Activated CD8-positive, alpha-beta T cell treated with anti-CD3 and anti-CD28 coated beads for 36 hours (primary cell): ENCODE measurements at regions not wholly inside any gene's neighbourhood (a gene's known extent, or its start where the extent isn't known, plus 50 kb on each side); places are given as distances from the start of the nearest gene placed in this dataset.

Experiments
- ATAC-seq: fragments of 200-7000 bp; cut with Tn5 transposase; one replicate; pipeline ENCODE4 v1.10.0; 2021; ENCODE audit warnings: mild to moderate bottlenecking, moderate library complexity
- CTCF ChIA-PET: fragments of 350-600 bp; sonication (Branson Sonifier 250); formaldehyde crosslinking; loops from one replicate; lab custom pipeline; 2021; ENCODE audit warnings: antibody characterized with exemption; lab: Charles Lee
- POLR2A ChIA-PET: fragments of 350-600 bp; sonication (Branson Sonifier 250); formaldehyde crosslinking; loops from one replicate; lab custom pipeline; 2021; ENCODE audit warnings: antibody characterized with exemption; lab: Charles Lee
- DNase-seq: peaks from one replicate; pipeline ENCODE4 v3.0.0-alpha.2; 2020
- H3K27ac Mint-ChIP-seq: one replicate; pipeline ENCODE4 v1.8.0; 2021; ENCODE audit warnings: mild to moderate bottlenecking, mixed read lengths
- H3K27me3 Mint-ChIP-seq: one replicate; pipeline ENCODE4 v1.8.0; 2021; ENCODE audit warnings: mixed read lengths
- H3K36me3 Mint-ChIP-seq: one replicate; pipeline ENCODE4 v1.8.0; 2021; ENCODE audit warnings: low read depth, mixed read lengths
- H3K4me1 Mint-ChIP-seq: one replicate; pipeline ENCODE4 v1.8.0; 2021; ENCODE audit warnings: low read depth, mixed read lengths
- H3K4me3 Mint-ChIP-seq: one replicate; pipeline ENCODE4 v1.8.0; 2021; ENCODE audit warnings: mild to moderate bottlenecking, moderate library complexity, mixed read lengths
- H3K9me3 Mint-ChIP-seq: one replicate; pipeline ENCODE4 v1.8.0; 2021; ENCODE audit warnings: mixed read lengths
- CTCF ChIP-seq: fragments of 200-600 bp; IDR thresholded peaks from one replicate; pipeline ENCODE4 v1.8.0; 2022; ENCODE audit warnings: antibody characterized with exemption, mild to moderate bottlenecking
- intact Hi-C: fragments of 100-400 bp; cut with micrococcal nuclease; formaldehyde crosslinking; loops from one replicate; pipeline ENCODE4 v1.10.0; 2022

GRCh38 chr16:9254863-9255262 lies 163.4 kb downstream of the HAPSTR1 start:
- POLR2A ChIA-PET = no interaction called here
- intact Hi-C loops = no loop called here
- H3K36me3 Mint-ChIP-seq = no peaks in the 10 kb centered on the region
- DNase-seq (no peak), ATAC-seq (no peak)
- H3K27me3 Mint-ChIP-seq = peaks cover 25% of the 10 kb centered on the region
- TF ChIP-seq CTCF = no peak
- CTCF ChIA-PET = interaction anchor here (1.3 to 2.2 kb wide), 2 partner anchors 10 to 21 kb away, joined by 5 to 9 read pairs; no protein-coding TSS in a partner anchor
- H3K27ac Mint-ChIP-seq = no peak overlapping the region
- no peak overlapping the region for H3K4me3 Mint-ChIP-seq
- no peaks in the 10 kb centered on the region for H3K4me1 Mint-ChIP-seq
- H3K9me3 Mint-ChIP-seq = no peaks in the 10 kb centered on the region

DNA sequence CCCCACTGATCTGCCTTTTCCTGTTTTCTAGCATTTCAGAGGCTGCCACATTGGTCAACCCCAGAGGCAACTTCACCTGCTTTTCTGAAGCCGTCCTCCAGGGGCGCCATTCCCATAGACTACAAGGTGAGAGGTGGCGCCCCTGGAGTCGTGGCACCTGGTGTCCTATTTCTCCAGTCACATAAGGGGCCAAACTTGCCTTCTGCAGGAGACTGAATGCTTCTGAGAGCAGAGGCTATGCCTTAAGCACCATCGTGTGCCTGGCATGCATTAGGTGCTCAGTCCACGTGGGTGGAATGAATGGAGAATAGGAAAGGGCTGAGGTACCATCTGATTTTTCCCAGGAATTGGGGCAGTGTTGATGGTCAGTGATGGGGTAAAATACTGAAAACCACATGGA lies 164.8 kb downstream of the HAPSTR1 start:
- peak; percentile 80 for TF ChIP-seq CTCF
- no peaks in the 10 kb centered on the region for H3K36me3 Mint-ChIP-seq
- ChIA-PET CTCF (interaction anchor here (0.6 to 5.2 kb wide), 9 partner anchors 9 to 785 kb away, joined by 3 to 35 read pairs (median 4); no protein-coding TSS in a partner anchor), POLR2A (no interaction called here)
- H3K9me3 Mint-ChIP-seq = no peaks in the 10 kb centered on the region
- no peaks in the 10 kb centered on the region for H3K4me1 Mint-ChIP-seq
- intact Hi-C loops = no loop called here
- H3K27me3 Mint-ChIP-seq = peaks cover 25% of the 10 kb centered on the region
- DNase-seq = peak; percentile 64
- no peak overlapping the region for H3K4me3 Mint-ChIP-seq
- no peak overlapping the region for H3K27ac Mint-ChIP-seq
- ATAC-seq = no peak

- H3K4me1 Mint-ChIP-seq = no peaks in the 10 kb centered on the region
- ATAC-seq (no peak), DNase-seq (no peak)
- ChIA-PET CTCF (interaction anchor here (0.8 to 5.2 kb wide), 8 partner anchors 12 to 923 kb away, joined by 3 to 35 read pairs (median 6); no protein-coding TSS in a partner anchor), POLR2A (interaction anchor here (1.7 kb wide), 1 partner anchor 23 kb away, joined by 4 read pairs; no protein-coding TSS in a partner anchor)
- no peak overlapping the region for H3K27ac Mint-ChIP-seq
- peaks cover 15% of the 10 kb centered on the region for H3K27me3 Mint-ChIP-seq
- no peaks in the 10 kb centered on the region for H3K36me3 Mint-ChIP-seq
- no peak overlapping the region for H3K4me3 Mint-ChIP-seq
- intact Hi-C loops = no loop called here
- TF ChIP-seq CTCF = no peak
- no peaks in the 10 kb centered on the region for H3K9me3 Mint-ChIP-seq
Measured at GRCh38 chr16:9257843-9258242, 166.4 kb downstream of the HAPSTR1 start.

- DNase-seq (peak; percentile 46), ATAC-seq (no peak)
- ChIA-PET CTCF (interaction anchor here (0.6 to 5.2 kb wide), 13 partner anchors 11 to 924 kb away, joined by 3 to 35 read pairs (median 4); partner anchors contain the start of gene GRIN2A), POLR2A (interaction anchor here (0.5 to 1.7 kb wide), 3 partner anchors 22 to 905 kb away, joined by 3 to 4 read pairs (median 3); no protein-coding TSS in a partner anchor)
- no peaks in the 10 kb centered on the region for H3K4me1 Mint-ChIP-seq
- intact Hi-C loops = no loop called here
- H3K36me3 Mint-ChIP-seq = no peaks in the 10 kb centered on the region
- no peak overlapping the region for H3K27ac Mint-ChIP-seq
- H3K9me3 Mint-ChIP-seq = no peaks in the 10 kb centered on the region
- no peak overlapping the region for H3K4me3 Mint-ChIP-seq
- TF ChIP-seq CTCF = peak; percentile 74
- H3K27me3 Mint-ChIP-seq = peaks cover 14% of the 10 kb centered on the region
Measured at GRCh38 chr16:9258423-9259051, 167.1 kb downstream of the HAPSTR1 start.

DNA sequence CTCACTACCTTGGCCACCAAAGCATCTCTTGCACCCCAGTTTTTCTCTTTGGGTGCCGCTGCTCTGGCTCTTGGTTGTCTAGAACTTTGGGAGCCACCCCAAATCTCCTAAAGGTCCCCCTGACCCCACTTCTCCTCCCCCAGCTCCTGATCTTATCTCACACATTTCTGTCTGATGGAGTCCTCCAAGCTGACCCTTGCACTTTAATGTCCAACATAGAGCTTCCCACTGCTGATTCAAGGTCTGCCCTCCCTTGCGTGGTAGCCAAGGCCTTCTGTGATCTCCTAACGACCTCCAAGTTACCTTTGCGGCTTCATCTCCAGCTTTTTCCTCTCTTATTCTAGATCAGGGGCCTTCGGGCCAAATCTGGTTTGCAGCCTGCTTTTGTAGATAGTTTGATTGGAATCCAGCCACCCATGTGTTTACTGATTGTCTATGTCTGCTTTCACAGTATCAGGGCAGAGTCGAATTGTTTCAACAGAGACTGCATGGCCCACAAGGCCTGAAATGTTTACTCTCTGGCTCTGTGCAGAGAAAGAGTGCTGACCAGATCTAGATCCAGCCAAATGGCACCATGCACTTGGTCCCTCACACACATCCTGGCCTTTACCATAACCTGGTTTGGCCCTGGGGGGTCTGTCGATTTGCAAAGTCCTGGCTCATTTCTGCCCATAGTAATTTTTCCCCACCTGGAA lies 168.6 kb downstream of the HAPSTR1 start:
- POLR2A ChIA-PET = no interaction called here
- Mint-ChIP-seq H3K36me3 (no peaks in the 10 kb centered on the region), H3K27me3 (peaks cover 10% of the 10 kb centered on the region), H3K4me3 (no peak overlapping the region), H3K4me1 (no peaks in the 10 kb centered on the region), H3K9me3 (no peaks in the 10 kb centered on the region), H3K27ac (no peak overlapping the region)
- no peak for DNase-seq
- ATAC-seq = no peak
- intact Hi-C loops = no loop called here
- no peak for TF ChIP-seq CTCF
- CTCF ChIA-PET = interaction anchor here (5.2 kb wide), 1 partner anchor 10 kb away, joined by 35 read pairs; no protein-coding TSS in a partner anchor
